LNCAP (cell line): ENCODE measurements at regions not wholly inside any gene's neighbourhood (a gene's known extent, or its start where the extent isn't known, plus 50 kb on each side); places are given as distances from the start of the nearest gene placed in this dataset.

ENCODE experiments used
- TF ChIP-seq, protein P1 (sequence below): fragments of 450-650 bp; IDR thresholded peaks from 2 replicates; pipeline ENCODE4 v1.5.1; 2017; ENCODE audit warnings: mild to moderate bottlenecking

- TF ChIP-seq, protein P1, sequence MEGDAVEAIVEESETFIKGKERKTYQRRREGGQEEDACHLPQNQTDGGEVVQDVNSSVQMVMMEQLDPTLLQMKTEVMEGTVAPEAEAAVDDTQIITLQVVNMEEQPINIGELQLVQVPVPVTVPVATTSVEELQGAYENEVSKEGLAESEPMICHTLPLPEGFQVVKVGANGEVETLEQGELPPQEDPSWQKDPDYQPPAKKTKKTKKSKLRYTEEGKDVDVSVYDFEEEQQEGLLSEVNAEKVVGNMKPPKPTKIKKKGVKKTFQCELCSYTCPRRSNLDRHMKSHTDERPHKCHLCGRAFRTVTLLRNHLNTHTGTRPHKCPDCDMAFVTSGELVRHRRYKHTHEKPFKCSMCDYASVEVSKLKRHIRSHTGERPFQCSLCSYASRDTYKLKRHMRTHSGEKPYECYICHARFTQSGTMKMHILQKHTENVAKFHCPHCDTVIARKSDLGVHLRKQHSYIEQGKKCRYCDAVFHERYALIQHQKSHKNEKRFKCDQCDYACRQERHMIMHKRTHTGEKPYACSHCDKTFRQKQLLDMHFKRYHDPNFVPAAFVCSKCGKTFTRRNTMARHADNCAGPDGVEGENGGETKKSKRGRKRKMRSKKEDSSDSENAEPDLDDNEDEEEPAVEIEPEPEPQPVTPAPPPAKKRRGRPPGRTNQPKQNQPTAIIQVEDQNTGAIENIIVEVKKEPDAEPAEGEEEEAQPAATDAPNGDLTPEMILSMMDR: no peak
Observed at GRCh38 chr15:69828181-69828828, 269.4 kb downstream of the TLE3 start.

- TF ChIP-seq, protein P1: no peak
Observed at GRCh38 chr15:69829974-69830373, 267.7 kb downstream of the TLE3 start.

DNA sequence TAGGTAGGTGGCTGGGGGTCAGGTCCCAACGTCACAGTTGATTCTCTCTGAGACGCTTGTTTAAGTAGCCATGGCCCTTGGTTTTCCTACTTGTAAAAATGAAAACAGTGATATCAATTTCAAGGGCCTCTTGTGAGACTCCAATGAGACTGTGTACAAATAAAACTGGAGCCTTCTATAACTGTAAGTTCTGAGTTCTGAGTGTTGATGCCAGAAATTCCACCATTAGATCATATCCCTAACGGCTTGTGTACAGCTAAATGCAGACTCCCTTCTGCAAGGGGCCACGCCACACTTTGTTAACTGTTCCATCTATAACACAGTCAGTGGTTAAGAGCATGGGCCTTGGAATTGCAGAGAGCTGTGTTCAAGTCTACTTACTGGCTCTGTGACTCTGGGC, 267.3 kb downstream of the TLE3 start:
- TF ChIP-seq, protein P1: no peak

DNA sequence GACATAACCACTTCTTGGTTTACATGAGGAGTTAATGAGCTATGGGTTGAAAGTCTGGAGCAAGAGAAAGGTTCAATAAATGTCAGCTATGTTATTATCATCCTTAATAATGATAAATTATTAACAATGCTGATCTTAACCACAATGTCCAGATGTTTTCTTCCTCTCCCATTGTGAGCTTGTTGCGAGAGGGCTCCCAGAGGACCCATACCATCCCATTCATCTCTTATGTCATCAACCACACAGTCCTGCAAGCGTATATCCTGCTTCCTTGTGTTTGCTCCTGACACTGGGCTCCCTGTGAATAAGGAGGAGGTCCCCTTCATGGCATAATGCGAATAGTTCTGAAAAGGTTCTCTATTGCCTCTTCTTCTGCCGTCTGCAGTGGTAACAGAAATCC, 266.8 kb downstream of the TLE3 start:
- TF ChIP-seq, protein P1: no peak

DNA sequence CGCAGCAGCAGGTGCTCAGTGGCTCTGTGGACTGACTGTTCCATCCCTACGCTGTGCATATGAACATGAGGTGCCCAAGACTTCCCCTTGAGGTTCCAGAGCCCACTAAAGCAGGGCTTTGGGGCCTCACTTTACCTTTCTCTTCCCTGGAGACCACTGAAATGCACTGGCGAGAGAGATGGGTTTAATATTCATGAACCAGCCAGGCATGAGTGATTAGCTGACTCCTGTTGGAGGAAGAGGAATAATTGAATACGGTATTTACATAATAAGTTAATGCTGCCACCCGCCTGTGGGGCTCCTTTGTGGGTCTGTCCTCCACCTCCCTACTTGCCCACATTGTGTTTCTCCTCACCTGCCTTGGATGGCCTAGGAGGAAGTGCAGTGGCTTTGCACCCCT, 263.4 kb downstream of the TLE3 start:
- TF ChIP-seq, protein P1: no peak

GRCh38 chr15:69834761-69835160, 263.0 kb downstream of the TLE3 start:
- TF ChIP-seq, protein P1: no peak

GRCh38 chr15:69836048-69836447, 261.7 kb downstream of the TLE3 start:
- TF ChIP-seq, protein P1: no peak
